Left renal cortex interstitium (tissue), 4 donors: ENCODE measurements at regions not wholly inside any gene's neighbourhood (a gene's known extent, or its start where the extent isn't known, plus 50 kb on each side); places are given as distances from the start of the nearest gene placed in this dataset.
"Not testable (repeated sequence)": the region's sequence is repeated elsewhere in the genome, so short reads cannot be mapped to it uniquely, and the experiment has no call there.

ENCODE experiments used
- DNase-seq, 4 donors: peaks; one replicate each; pipeline ENCODE4 v3.0.0-alpha.2; 2013; ENCODE audit warnings: low read depth in 4 of 4, low spot score in 2 of 4, missing footprints in 1 of 4

GRCh38 chr22:22062306-22062793, 79.8 kb upstream of the TOP3B start:
- DNase-seq, result no peak

GRCh38 chr22:22061085-22062077, 78.8 kb upstream of the TOP3B start:
- no peak for DNase-seq

- DNase-seq, result no peak
Measured at GRCh38 chr22:22060200-22061084, 77.9 kb upstream of the TOP3B start.

- DNase-seq, result no peak
Measured at GRCh38 chr22:22059291-22060002, 76.9 kb upstream of the TOP3B start.

- no peak for DNase-seq
Measured at GRCh38 chr22:22058633-22059290, 76.2 kb upstream of the TOP3B start.

- DNase-seq, result no peak
Measured at GRCh38 chr22:22057617-22058378, 75.2 kb upstream of the TOP3B start.

- peak in 1 of 4 donors; percentile 10 for DNase-seq
Measured at GRCh38 chr22:22056809-22057594, 74.4 kb upstream of the TOP3B start.

GRCh38 chr22:22052548-22053139, 70.1 kb upstream of the TOP3B start:
- DNase-seq, result not testable (repeated sequence)

GRCh38 chr22:22051032-22051431, 68.4 kb upstream of the TOP3B start:
- not testable (repeated sequence) for DNase-seq

GRCh38 chr22:22050141-22050775, 67.7 kb upstream of the TOP3B start:
- no peak for DNase-seq

- no peak for DNase-seq
Measured at GRCh38 chr22:22049684-22050083, 67.1 kb upstream of the TOP3B start.

GRCh38 chr22:22048981-22049531, 66.5 kb upstream of the TOP3B start:
- DNase-seq, result no peak

GRCh38 chr22:22048318-22048942, 65.8 kb upstream of the TOP3B start:
- no peak for DNase-seq

GRCh38 chr22:22047776-22048175, 65.2 kb upstream of the TOP3B start:
- DNase-seq, result no peak

GRCh38 chr22:22047266-22047665, 64.7 kb upstream of the TOP3B start:
- no peak for DNase-seq

- DNase-seq, result no peak
Measured at GRCh38 chr22:22046370-22046769, 63.8 kb upstream of the TOP3B start.
